GM12891 (cell line): ENCODE measurements at regions not wholly inside any gene's neighbourhood (a gene's known extent, or its start where the extent isn't known, plus 50 kb on each side); places are given as distances from the start of the nearest gene placed in this dataset.

Experiments
- PAX5 ChIP-seq: IDR thresholded peaks from 2 replicates; pipeline ENCODE4 v1.6.1; 2011; ENCODE audit warnings: low read length, moderate library complexity, mild to moderate bottlenecking; ENCODE audit not compliant: insufficient read depth, severe bottlenecking
- POLR2A ChIP-seq: IDR thresholded peaks from 2 replicates; pipeline ENCODE4 v1.6.1; 2011; ENCODE audit warnings: low read depth, low read length, control low read depth
- POLR2AphosphoS5 ChIP-seq: IDR thresholded peaks from 2 replicates; pipeline ENCODE4 v1.6.1; 2011; ENCODE audit warnings: low read depth, low read length, control low read depth
- SPI1 ChIP-seq: IDR thresholded peaks from 2 replicates; pipeline ENCODE4 v1.6.1; 2011; ENCODE audit warnings: low read depth, low read length, control low read depth
- TAF1 ChIP-seq: IDR thresholded peaks from 2 replicates; pipeline ENCODE4 v1.6.1; 2011; ENCODE audit warnings: low read depth, low read length, control low read depth

GRCh38 chr7:83305027-83305426, 142.3 kb upstream of the PCLO start:
- TF ChIP-seq TAF1, result no peak
- TF ChIP-seq POLR2A, result no peak
- TF ChIP-seq POLR2AphosphoS5, result no peak
- TF ChIP-seq SPI1, result no peak
- no peak for TF ChIP-seq PAX5
